Nephron (organoid): ENCODE measurements at regions not wholly inside any gene's neighbourhood (a gene's known extent, or its start where the extent isn't known, plus 50 kb on each side); places are given as distances from the start of the nearest gene placed in this dataset.

ENCODE experiments used
- H3K27ac Mint-ChIP-seq, 3 experiments: 2 replicates each; pipeline ENCODE4 v1.8.0; 2020; ENCODE audit warnings: mixed read lengths in 3 of 3, mild to moderate bottlenecking in 2 of 3, moderate library complexity in 1 of 3
- H3K27me3 Mint-ChIP-seq: 2 replicates; pipeline ENCODE4 v1.8.0; 2021; ENCODE audit warnings: low read depth, mild to moderate bottlenecking, moderate library complexity, mixed read lengths
- H3K36me3 Mint-ChIP-seq: 2 replicates; pipeline ENCODE4 v1.8.0; 2020; ENCODE audit warnings: low read depth, mixed read lengths
- H3K4me1 Mint-ChIP-seq: 2 replicates; pipeline ENCODE4 v1.8.0; 2020; ENCODE audit warnings: mixed read lengths
- H3K4me3 Mint-ChIP-seq, 3 experiments: 2 replicates each; pipeline ENCODE4 v1.8.0; 2020; ENCODE audit warnings: mild to moderate bottlenecking in 3 of 3, mixed read lengths in 3 of 3, moderate library complexity in 2 of 3
- H3K9me3 Mint-ChIP-seq: 2 replicates; pipeline ENCODE4 v1.8.0; 2020; ENCODE audit warnings: mixed read lengths
- TF ChIP-seq, protein P1 (sequence below), 3 experiments: fragments of 200-600 bp; sonication (generic); IDR thresholded peaks; one replicate each; pipeline ENCODE4 v1.5.0; 2021; ENCODE audit warnings: antibody characterized with exemption in 3 of 3; ENCODE audit not compliant: unreplicated experiment in 3 of 3

GRCh38 chr11:96779030-96779429 is 389.2 kb downstream of the JRKL start:
- no peaks in the 10 kb centered on the region for H3K27me3 Mint-ChIP-seq

GRCh38 chr11:96781082-96781481 is 391.3 kb downstream of the JRKL start:
- H3K36me3 Mint-ChIP-seq, result no peaks in the 10 kb centered on the region
- H3K27me3 Mint-ChIP-seq, result no peaks in the 10 kb centered on the region
- H3K27ac Mint-ChIP-seq, result no peak overlapping the region
- H3K4me1 Mint-ChIP-seq, result peaks cover 4% of the 10 kb centered on the region
- TF ChIP-seq, protein P1, sequence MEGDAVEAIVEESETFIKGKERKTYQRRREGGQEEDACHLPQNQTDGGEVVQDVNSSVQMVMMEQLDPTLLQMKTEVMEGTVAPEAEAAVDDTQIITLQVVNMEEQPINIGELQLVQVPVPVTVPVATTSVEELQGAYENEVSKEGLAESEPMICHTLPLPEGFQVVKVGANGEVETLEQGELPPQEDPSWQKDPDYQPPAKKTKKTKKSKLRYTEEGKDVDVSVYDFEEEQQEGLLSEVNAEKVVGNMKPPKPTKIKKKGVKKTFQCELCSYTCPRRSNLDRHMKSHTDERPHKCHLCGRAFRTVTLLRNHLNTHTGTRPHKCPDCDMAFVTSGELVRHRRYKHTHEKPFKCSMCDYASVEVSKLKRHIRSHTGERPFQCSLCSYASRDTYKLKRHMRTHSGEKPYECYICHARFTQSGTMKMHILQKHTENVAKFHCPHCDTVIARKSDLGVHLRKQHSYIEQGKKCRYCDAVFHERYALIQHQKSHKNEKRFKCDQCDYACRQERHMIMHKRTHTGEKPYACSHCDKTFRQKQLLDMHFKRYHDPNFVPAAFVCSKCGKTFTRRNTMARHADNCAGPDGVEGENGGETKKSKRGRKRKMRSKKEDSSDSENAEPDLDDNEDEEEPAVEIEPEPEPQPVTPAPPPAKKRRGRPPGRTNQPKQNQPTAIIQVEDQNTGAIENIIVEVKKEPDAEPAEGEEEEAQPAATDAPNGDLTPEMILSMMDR (IDR thresholded peaks at IDR 0.05; ENCODE audit: unreplicated experiment in 3 of 3), result no peak
- no peak overlapping the region for H3K4me3 Mint-ChIP-seq
- no peaks in the 10 kb centered on the region for H3K9me3 Mint-ChIP-seq

More at GRCh38 chr11:96779030-96779429, 389.2 kb downstream of the JRKL start:
- TF ChIP-seq, protein P1 (IDR thresholded peaks at IDR 0.05; ENCODE audit: unreplicated experiment in 3 of 3), result no peak
- no peaks in the 10 kb centered on the region for H3K36me3 Mint-ChIP-seq
- H3K9me3 Mint-ChIP-seq, result no peaks in the 10 kb centered on the region
- H3K4me1 Mint-ChIP-seq, result no peaks in the 10 kb centered on the region
- H3K4me3 Mint-ChIP-seq, result no peak overlapping the region
- no peak overlapping the region for H3K27ac Mint-ChIP-seq

GRCh38 chr11:96782632-96783031 is 392.8 kb downstream of the JRKL start:
- Mint-ChIP-seq H3K27me3 (no peaks in the 10 kb centered on the region), H3K36me3 (no peaks in the 10 kb centered on the region), H3K9me3 (no peaks in the 10 kb centered on the region), H3K4me3 (no peak overlapping the region), H3K27ac (no peak overlapping the region), H3K4me1 (peaks cover 4% of the 10 kb centered on the region)
- TF ChIP-seq, protein P1 (IDR thresholded peaks at IDR 0.05; ENCODE audit: unreplicated experiment in 3 of 3), result no peak

GRCh38 chr11:96783311-96783710 is 393.5 kb downstream of the JRKL start:
- Mint-ChIP-seq H3K9me3 (peaks cover under 1% of the 10 kb centered on the region), H3K4me3 (no peak overlapping the region), H3K27ac (no peak overlapping the region), H3K4me1 (peaks cover 4% of the 10 kb centered on the region), H3K27me3 (no peaks in the 10 kb centered on the region), H3K36me3 (no peaks in the 10 kb centered on the region)
- TF ChIP-seq, protein P1 (IDR thresholded peaks at IDR 0.05; ENCODE audit: unreplicated experiment in 3 of 3), result no peak

- Mint-ChIP-seq H3K4me3 (no peak overlapping the region), H3K27me3 (no peaks in the 10 kb centered on the region), H3K36me3 (no peaks in the 10 kb centered on the region), H3K9me3 (peaks cover 9% of the 10 kb centered on the region), H3K4me1 (peaks cover 4% of the 10 kb centered on the region), H3K27ac (peak overlapping the region in 1 of 3 experiments; percentile 9)
- TF ChIP-seq, protein P1 (IDR thresholded peaks at IDR 0.05; ENCODE audit: unreplicated experiment in 3 of 3), result no peak
Observed at GRCh38 chr11:96785073-96785472, 395.3 kb downstream of the JRKL start.

DNA sequence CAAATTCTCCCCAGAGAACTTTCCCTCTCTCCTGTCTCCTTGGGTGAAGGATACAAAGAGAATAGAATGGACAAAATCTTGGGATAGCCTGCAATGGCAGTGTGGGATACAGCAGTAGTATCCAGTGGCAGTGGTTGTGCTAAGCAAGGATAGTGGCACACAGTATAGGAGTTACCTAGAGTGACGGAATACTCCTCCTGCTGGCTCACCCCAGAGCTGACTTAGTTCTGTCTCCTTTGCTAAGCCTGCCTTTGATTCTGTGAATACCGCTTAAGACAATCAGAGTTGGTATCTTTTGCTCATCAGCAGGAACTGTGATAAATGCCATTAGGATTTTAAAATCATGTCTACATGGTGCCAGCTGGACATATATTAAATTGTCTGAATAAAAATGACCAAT is 404.3 kb downstream of the JRKL start:
- H3K27ac Mint-ChIP-seq, result no peak overlapping the region
- TF ChIP-seq, protein P1 (IDR thresholded peaks at IDR 0.05; ENCODE audit: unreplicated experiment in 3 of 3), result no peak
- peaks cover 17% of the 10 kb centered on the region for H3K9me3 Mint-ChIP-seq
- H3K4me1 Mint-ChIP-seq, result no peaks in the 10 kb centered on the region
- no peaks in the 10 kb centered on the region for H3K27me3 Mint-ChIP-seq
- no peak overlapping the region for H3K4me3 Mint-ChIP-seq
- H3K36me3 Mint-ChIP-seq, result no peaks in the 10 kb centered on the region
